ENCODE measurements at regions not wholly inside any gene's neighbourhood (a gene's known extent, or its start where the extent isn't known, plus 50 kb on each side); places are given as distances from the start of the nearest gene placed in this dataset.

DNA sequence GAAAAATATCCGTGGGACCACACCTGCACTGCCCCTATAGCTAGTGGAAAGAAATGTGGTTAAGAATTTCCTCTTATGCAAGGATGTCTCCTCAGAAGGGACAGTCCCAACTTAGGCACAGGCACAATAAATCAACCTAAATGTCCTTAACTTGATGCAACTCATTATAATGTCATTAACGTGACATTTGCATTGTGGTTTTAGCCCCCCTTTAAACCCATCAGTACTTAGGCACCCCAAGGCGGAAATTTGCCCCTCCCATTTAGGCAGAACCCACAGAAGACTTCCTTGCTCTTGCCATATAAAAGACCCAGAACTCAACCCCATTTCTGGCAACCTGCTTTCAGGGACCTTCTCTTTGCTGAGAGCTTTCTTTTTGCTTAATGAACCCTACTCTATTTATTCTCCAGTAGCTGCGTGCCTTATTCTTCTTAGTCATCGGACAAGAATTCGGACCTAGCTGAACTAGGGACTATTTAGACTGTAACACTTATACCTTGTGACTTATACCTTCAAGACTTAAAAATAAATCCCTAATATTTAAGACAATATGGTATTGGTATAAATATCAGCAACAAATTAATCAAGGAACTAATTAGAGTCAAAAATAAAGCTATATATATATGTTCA is 1281.6 kb upstream of the TMEFF2 start:
- H3K9me3 ChIP-seq, result no peaks in the 10 kb centered on the region
- H3K27me3 ChIP-seq, result no peaks in the 10 kb centered on the region
- TF ChIP-seq, protein P1, sequence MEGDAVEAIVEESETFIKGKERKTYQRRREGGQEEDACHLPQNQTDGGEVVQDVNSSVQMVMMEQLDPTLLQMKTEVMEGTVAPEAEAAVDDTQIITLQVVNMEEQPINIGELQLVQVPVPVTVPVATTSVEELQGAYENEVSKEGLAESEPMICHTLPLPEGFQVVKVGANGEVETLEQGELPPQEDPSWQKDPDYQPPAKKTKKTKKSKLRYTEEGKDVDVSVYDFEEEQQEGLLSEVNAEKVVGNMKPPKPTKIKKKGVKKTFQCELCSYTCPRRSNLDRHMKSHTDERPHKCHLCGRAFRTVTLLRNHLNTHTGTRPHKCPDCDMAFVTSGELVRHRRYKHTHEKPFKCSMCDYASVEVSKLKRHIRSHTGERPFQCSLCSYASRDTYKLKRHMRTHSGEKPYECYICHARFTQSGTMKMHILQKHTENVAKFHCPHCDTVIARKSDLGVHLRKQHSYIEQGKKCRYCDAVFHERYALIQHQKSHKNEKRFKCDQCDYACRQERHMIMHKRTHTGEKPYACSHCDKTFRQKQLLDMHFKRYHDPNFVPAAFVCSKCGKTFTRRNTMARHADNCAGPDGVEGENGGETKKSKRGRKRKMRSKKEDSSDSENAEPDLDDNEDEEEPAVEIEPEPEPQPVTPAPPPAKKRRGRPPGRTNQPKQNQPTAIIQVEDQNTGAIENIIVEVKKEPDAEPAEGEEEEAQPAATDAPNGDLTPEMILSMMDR (IDR thresholded peaks at IDR 0.05), result no peak
- no peak for TF ChIP-seq POLR2A (IDR thresholded peaks at IDR 0.05)
- intact Hi-C loops (cut with DNase I), result no loop called here
- no peaks in the 10 kb centered on the region for H3K4me1 ChIP-seq
- H3K36me3 ChIP-seq, result no peaks in the 10 kb centered on the region
- no peak overlapping the region for H3K27ac ChIP-seq
- H3K4me3 ChIP-seq (replicated peaks in 1 of 3), result no peak overlapping the region
- DNase-seq, result no peak
- 73 to 82% methylated on average over 6 of the region's 6 CpGs for WGBS, 2 donors

DNA sequence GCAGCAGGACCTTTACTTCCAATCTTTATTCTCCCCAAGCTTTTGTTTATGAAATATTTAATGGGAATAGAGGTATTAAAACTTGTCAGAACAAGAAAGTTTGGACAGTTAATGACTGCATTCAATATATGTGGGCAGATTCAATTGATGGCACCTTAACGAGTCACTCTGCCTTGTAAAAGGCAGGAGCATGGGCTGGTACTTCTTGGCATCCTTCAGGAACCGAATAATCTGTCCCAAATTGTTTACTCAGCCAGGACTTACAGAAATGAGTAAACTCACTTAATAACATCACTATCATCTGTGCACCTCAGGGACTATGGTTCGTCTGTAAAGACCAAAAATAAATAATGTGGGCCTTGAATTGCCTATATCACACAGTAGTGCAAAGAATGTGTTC is 1280.3 kb upstream of the TMEFF2 start:
- Histone ChIP-seq H3K9me3 (no peaks in the 10 kb centered on the region), H3K27me3 (no peaks in the 10 kb centered on the region), H3K27ac (no peak overlapping the region), H3K4me3 (replicated peaks in 1 of 3) (no peak overlapping the region), H3K4me1 (no peaks in the 10 kb centered on the region), H3K36me3 (no peaks in the 10 kb centered on the region)
- DNase-seq, result no peak
- TF ChIP-seq, protein P1 (IDR thresholded peaks at IDR 0.05), result no peak
- TF ChIP-seq POLR2A (IDR thresholded peaks at IDR 0.05), result no peak
- WGBS, 2 donors, result 75 to 77% methylated on average over 3 of the region's 3 CpGs
- intact Hi-C loops (cut with DNase I), result no loop called here

DNA sequence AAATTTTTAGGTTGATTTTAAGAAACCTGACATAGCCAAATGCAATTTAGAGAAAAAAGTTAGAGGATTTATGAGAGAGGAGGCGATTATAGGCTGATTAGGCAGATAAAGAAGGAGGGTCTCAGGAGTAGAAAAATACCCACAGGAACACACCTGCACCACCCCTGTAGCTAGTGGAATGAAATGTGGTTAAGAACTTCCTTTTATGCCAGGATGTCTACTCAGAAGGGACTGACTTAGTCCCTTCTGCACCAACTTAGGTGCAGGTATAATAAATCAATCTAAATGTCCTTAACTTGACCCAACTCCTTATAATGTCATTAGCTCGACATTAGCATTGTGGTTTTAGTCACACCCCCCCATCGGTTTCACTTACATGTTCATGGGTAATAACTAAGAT is 1274.5 kb upstream of the TMEFF2 start:
- Histone ChIP-seq H3K27ac (no peak overlapping the region), H3K9me3 (no peaks in the 10 kb centered on the region), H3K27me3 (no peaks in the 10 kb centered on the region), H3K4me3 (replicated peaks in 1 of 3) (no peak overlapping the region), H3K4me1 (no peaks in the 10 kb centered on the region), H3K36me3 (no peaks in the 10 kb centered on the region)
- intact Hi-C loops (cut with DNase I), result no loop called here
- DNase-seq, result no peak
- TF ChIP-seq POLR2A (IDR thresholded peaks at IDR 0.05), result no peak
- TF ChIP-seq, protein P1 (IDR thresholded peaks at IDR 0.05), result no peak
- 81 to 85% methylated on average over 3 of the region's 3 CpGs for WGBS, 2 donors

DNA sequence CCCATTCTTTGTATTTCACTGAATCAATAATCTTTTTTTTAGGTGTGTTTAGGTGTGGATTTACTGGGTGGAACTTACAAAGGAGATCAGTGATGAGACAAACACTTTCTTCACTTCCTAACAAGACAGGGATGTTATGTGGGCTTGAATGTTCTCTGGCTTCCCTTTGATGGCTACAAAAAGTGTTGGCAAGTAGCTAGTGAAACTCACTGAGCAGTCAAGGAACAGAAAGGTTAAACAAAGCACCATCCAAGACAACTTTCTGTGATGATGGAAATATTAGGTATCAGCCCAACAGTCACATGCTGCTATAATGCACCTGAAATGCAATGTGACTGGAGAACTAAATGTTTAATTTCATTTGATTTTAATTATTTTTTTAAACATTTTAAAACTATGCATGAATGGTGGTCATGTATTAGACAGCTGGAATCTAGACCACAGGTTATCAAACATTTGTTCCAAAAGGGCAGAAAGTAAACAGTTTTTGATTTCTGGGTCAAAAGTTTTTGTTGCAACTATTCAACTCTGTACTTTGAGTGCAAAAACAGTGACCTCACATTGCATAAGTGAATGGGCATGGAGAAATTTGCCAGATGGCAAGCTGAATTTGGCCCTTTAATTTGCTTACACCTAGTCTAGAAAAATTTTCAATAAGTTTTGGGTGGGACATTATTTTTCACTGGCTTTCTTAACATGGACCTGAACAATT is 1272.7 kb upstream of the TMEFF2 start:
- TF ChIP-seq POLR2A (IDR thresholded peaks at IDR 0.05), result no peak

DNA sequence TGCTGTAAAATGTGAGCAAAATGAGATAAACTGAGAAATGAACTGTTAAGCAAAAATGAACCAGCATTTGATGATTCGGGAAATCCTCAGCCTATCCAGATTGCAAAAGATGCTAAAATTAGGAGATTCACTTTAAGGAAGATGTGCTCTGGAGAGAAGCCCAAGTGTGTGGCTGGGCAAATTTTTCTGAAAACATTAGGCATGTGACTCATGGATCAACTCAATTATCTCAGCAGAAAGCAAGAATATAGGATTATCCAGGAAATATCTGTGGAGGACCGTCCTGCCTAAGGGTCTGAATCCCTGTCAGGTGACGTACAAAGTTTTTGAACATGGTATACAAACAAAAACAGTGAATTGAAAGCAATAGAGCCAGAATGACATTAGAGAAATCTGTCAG is 1268.3 kb upstream of the TMEFF2 start:
- Histone ChIP-seq H3K9me3 (no peaks in the 10 kb centered on the region), H3K27ac (no peak overlapping the region), H3K27me3 (no peaks in the 10 kb centered on the region), H3K36me3 (no peaks in the 10 kb centered on the region), H3K4me3 (replicated peaks in 1 of 3) (no peak overlapping the region), H3K4me1 (no peaks in the 10 kb centered on the region)
- DNase-seq, result no peak
- TF ChIP-seq, protein P1 (IDR thresholded peaks at IDR 0.05), result no peak
- no peak for TF ChIP-seq POLR2A (IDR thresholded peaks at IDR 0.05)
- WGBS, 2 donors, result 85 to 91% methylated on average over 3 of the region's 3 CpGs
- intact Hi-C loops (cut with DNase I), result no loop called here

More for the DNA sequence above, 1272.7 kb upstream of the TMEFF2 start:
- Histone ChIP-seq H3K4me3 (replicated peaks in 1 of 3) (no peak overlapping the region), H3K36me3 (no peaks in the 10 kb centered on the region), H3K27me3 (no peaks in the 10 kb centered on the region), H3K27ac (no peak overlapping the region), H3K4me1 (no peaks in the 10 kb centered on the region), H3K9me3 (no peaks in the 10 kb centered on the region)
- no peak for DNase-seq
- intact Hi-C loops (cut with DNase I), result no loop called here
